WTC11 (cell line): ENCODE measurements at regions not wholly inside any gene's neighbourhood (a gene's known extent, or its start where the extent isn't known, plus 50 kb on each side); places are given as distances from the start of the nearest gene placed in this dataset.

Experiments
- JAZF1 ChIP-seq: fragments of 250-450 bp; sonication (Bioruptor Pico); IDR thresholded peaks from 2 replicates; pipeline ENCODE4 v1.9.0; 2021; ENCODE audit warnings: moderate library complexity, mild to moderate bottlenecking, inconsistent platforms
- MYBL2 ChIP-seq: sonication (generic); formaldehyde crosslinking; IDR thresholded peaks from 2 replicates; pipeline ENCODE4 v1.8.1; 2023; ENCODE audit warnings: mild to moderate bottlenecking, moderate library complexity, missing genetic modification reagents
- TEAD1 ChIP-seq: sonication (generic); formaldehyde crosslinking; IDR thresholded peaks from 2 replicates; pipeline ENCODE4 v1.8.0; 2022; ENCODE audit warnings: mild to moderate bottlenecking, missing genetic modification reagents
- TF ChIP-seq, protein P1 (sequence below): sonication (generic); formaldehyde crosslinking; IDR thresholded peaks from 2 replicates; pipeline ENCODE4 v1.8.1; 2022; ENCODE audit warnings: mild to moderate bottlenecking, moderate library complexity, missing genetic modification reagents
- TF ChIP-seq, protein P2 (sequence below): fragments of 200-600 bp; IDR thresholded peaks from 2 replicates; pipeline ENCODE4 v1.8.0; 2022; ENCODE audit warnings: antibody characterized with exemption
- TF ChIP-seq, protein P3 (sequence below): sonication (generic); formaldehyde crosslinking; IDR thresholded peaks from 2 replicates; pipeline ENCODE4 v1.8.0; 2022; ENCODE audit warnings: mild to moderate bottlenecking, missing genetic modification reagents

DNA sequence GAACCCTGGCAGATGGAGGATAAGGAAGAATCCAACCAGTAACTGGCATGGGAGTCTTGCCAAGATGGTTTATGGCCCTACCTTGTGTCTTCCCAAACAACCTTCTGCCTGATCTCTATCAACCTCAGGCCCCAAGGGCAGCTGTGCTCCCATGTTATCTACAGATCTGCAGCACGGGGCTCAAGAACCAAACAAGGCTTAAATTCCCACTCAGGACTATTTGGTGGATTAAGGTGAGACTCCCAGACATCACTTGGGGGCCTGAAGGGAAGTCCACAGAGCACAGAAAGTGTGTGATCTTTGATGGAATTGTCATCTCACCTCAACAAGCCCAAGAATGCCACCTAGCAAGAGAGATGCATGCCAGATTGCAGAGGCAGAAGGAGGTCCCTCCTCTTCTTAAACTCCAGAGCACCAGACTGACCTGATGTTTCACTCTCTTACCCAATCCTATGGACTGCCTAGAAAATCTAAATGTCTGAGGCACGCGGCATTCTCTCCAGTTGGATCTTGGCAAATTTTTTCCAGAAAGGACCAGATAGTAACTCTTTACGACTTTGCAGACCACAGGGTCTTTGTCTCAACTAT is 759.5 kb upstream of the TBX3 start:
- TF ChIP-seq, protein P1, sequence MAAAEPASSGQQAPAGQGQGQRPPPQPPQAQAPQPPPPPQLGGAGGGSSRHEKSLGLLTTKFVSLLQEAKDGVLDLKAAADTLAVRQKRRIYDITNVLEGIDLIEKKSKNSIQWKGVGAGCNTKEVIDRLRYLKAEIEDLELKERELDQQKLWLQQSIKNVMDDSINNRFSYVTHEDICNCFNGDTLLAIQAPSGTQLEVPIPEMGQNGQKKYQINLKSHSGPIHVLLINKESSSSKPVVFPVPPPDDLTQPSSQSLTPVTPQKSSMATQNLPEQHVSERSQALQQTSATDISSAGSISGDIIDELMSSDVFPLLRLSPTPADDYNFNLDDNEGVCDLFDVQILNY (CRISPR knock-in tag) = no peak
- TF ChIP-seq JAZF1 (CRISPR knock-in tag) (no peak), TEAD1 (CRISPR knock-in tag) (no peak), MYBL2 (CRISPR knock-in tag) (no peak)
- TF ChIP-seq, protein P2, sequence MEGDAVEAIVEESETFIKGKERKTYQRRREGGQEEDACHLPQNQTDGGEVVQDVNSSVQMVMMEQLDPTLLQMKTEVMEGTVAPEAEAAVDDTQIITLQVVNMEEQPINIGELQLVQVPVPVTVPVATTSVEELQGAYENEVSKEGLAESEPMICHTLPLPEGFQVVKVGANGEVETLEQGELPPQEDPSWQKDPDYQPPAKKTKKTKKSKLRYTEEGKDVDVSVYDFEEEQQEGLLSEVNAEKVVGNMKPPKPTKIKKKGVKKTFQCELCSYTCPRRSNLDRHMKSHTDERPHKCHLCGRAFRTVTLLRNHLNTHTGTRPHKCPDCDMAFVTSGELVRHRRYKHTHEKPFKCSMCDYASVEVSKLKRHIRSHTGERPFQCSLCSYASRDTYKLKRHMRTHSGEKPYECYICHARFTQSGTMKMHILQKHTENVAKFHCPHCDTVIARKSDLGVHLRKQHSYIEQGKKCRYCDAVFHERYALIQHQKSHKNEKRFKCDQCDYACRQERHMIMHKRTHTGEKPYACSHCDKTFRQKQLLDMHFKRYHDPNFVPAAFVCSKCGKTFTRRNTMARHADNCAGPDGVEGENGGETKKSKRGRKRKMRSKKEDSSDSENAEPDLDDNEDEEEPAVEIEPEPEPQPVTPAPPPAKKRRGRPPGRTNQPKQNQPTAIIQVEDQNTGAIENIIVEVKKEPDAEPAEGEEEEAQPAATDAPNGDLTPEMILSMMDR = no peak
- TF ChIP-seq, protein P3, sequence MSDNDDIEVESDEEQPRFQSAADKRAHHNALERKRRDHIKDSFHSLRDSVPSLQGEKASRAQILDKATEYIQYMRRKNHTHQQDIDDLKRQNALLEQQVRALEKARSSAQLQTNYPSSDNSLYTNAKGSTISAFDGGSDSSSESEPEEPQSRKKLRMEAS (CRISPR knock-in tag) = no peak
